GM19043 (cell line): ENCODE measurements at regions not wholly inside any gene's neighbourhood (a gene's known extent, or its start where the extent isn't known, plus 50 kb on each side); places are given as distances from the start of the nearest gene placed in this dataset.

ENCODE experiments used
- ATAC-seq: cut with Tn5 transposase; IDR thresholded peaks from one replicate; pipeline ENCODE4 v1.9.1; 2021; ENCODE audit warnings: low read depth; ENCODE audit not compliant: unreplicated experiment

DNA sequence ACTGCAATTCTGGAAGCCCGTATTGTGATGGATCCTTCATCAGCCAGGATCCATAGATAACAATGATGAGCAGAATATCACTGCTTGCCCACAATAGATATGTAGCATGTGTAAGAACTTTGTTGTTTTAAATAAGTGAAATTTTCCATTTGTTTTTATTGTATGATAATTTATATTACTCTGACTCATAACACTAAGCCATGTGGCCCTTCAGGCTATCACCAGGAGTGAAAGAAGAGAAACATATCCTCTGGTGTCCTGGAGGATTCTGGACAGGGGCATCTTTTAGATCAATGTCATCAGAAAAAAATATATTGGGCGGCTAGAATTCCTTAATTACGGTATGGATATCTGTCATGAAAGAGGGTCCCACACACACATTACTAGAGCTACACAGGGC, 167.5 kb downstream of the SLC6A15 start:
- ATAC-seq, result no peak

DNA sequence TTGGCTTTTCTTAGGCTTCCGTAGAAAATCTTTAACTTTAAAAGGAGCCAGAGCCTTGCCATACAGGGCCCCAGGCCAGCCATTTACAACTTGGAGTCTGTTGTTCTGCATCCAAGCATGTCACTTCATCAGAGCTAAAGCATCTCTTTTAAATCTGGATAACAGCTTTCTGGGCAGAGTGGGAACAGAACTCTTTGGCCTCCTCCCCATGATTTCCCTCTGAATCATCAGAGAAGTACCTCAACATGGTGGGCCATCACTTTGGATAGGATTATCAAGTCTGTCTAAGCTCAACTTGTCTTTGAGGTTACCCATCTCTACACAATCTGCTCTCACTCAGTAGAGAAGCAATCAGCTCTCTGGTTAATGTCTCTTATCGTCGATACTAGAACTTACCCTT, 170.9 kb downstream of the SLC6A15 start:
- no peak for ATAC-seq

DNA sequence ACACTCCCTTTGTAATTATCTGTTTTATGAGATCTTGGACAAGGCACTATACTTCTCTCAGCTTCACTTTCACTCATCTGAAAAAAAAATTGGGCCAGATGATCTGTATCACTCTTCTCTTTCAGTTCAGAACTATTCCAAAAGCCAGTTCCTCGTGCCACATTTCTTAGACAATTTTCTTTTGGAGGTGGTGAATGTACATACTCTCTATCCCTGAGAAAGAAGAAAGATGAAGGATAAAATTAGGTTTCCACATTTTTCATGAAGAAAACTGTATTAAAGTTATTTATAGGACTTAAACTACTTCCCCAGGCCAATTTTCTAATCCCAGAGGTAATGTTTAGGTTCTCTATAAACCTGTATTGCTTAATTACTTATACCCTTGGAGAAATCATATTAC, 171.6 kb downstream of the SLC6A15 start:
- no peak for ATAC-seq

DNA sequence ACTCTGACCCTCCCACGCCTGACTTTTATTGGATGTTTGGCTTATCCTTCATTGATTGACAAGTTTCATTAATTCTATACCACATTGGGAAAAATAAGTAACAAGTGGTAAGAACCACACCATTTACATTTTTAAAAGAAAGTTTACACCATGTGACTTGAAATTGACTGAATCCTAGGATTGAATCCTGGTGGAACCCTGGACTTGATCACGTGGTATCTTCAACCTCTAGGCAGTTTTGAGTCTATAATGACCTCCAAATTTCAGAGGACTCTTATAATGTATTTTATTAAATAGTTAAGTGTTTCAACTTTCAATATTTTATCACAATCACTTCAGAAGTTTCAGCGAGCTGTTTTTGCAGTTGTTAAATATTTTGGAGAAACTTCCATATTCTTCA, 172.0 kb downstream of the SLC6A15 start:
- ATAC-seq, result no peak

DNA sequence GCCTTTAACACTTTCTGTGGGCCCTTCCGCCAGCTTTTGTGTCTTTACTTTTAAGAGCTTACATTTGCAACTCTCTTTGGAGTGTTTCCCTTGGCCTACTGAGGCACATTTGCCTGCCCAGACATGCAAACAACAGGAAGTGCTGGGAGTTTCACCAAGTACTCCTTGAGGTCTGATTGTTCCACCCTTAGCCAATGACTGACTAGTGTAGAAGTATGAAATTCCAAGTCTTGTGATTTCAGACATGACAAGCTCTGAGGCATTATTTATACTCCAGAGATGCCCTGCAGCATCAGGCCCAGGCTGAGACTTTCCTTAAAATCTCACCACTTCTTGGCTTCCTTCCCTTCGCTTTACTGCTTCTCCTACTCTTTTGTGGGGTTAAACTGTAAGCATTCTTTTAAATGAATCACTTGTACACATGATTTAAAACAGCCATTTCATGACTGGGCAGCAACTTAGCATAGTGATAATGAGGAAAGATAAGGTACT, 174.1 kb downstream of the SLC6A15 start:
- ATAC-seq, result no peak

DNA sequence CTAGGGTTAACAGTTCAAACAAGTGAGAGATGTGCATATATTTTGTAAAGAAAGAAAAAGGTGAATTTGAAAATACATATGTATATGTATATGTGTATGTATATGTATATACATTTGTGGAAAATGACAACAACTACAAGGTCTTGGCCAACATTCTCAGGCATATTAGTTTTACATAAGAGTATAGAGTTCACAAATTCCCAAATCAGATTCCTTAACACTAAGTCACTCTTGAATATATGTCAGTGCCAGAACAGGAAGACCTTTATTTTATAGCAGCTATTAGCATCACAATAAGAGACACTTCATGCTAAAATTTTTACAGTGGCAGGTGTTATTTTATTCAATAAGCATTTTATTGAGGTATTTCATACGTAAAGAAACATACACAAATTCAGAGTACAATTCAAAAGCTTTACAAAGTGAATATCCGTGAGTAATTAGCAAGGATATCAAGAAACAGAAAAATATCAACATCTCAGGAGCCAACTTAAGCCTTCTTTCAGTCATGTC, 179.7 kb downstream of the SLC6A15 start:
- no peak for ATAC-seq

DNA sequence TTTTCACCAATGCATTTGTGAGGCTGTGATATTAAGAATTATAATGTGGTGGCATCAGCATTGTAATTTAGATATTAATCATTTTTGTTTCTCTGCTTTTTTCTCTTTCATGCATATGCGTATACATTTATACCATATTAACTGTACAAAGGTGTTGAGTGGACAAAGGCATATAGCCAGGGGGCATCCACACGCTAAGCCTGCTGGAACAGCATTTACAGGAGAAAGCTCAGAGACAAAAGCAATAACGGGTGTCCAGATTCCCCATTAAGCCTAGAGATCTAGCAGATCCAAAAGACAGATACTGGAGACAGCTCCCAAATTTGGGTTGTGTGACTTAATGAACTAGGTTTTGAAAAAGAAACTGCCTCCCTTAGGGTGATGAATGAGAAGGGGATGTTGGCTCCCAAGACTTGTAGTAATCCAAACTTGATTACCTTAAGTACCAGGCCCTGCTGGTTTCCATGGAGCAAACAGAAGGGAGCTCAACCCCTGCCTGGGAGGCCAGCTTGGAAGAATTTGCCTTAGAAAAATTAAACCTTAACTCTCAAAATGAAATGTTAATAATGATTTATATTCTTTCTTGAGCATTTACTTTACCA, 181.9 kb downstream of the SLC6A15 start:
- ATAC-seq, result no peak

DNA sequence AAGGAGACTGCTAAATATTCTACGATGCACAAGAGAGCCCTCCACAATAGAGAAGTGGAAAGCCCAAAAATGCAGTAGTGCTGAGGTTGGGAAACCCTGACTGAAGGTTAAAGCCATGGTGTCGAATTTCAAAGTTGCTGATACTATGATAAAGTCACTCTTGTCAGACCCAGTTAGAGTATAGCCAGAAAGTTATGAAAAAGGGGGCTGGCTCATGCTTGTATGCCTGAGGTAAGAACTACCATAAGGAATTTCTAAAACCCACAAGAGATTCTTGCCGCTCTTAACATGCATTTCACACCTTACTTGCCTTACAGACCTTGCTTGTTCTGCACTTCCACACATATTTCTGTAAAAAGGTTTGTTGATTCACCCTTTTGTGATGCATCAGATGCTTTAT, 184.6 kb downstream of the SLC6A15 start:
- no peak for ATAC-seq

DNA sequence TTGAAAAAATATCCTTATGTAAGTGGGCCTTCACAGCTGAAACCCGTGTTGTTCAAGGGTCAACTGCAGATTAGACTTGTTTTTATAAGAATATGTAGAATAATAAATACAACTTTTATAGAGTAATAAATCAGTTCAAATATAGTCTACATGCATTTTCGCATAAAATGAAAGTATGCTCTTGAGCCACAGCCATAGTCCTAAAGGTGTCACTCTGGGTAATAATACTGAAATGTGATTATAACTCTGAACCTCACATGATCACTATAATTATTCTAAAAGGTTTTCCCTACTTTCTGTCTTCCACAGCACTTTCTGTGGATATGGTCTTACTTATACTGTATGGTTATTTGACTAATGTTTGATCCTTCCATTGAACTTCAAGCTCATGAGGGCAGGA, 185.8 kb downstream of the SLC6A15 start:
- ATAC-seq, result no peak

DNA sequence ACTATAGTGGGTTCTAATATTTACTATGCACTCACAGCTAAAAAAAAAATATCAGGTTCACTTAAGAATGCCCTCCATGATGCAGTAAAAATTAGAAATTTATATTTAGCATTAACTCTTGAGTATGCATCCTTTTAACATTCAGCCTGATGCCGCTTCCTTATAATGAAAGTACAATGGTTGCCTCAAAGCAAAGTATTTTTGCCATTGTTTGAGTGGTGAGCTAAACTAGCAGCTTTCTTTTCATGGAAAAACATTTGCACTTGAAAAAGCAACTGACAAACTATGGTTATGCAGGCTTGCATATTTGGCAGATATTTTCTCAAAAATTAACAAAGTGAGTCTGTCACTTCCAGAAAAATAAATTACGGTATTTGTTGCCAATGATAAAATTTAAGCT, 188.6 kb downstream of the SLC6A15 start:
- ATAC-seq, result no peak

DNA sequence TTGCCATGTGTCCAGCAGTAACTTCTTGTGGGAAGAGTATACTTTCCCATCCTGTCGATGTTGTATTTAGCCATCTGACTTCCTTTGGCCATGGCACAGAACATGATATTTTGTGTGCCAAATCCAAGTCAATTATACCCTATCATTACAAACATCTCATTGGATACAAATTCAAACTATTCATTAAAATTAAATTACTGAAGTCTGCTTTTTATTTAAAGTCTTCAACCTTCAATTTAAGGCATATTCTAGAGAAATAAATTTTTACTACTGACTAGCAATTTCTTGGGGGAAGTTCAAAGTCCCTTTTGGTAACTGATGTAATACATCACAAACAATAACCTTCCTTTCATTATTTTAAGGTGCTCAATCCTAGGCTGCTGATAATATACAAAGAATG, 192.6 kb downstream of the SLC6A15 start:
- no peak for ATAC-seq

DNA sequence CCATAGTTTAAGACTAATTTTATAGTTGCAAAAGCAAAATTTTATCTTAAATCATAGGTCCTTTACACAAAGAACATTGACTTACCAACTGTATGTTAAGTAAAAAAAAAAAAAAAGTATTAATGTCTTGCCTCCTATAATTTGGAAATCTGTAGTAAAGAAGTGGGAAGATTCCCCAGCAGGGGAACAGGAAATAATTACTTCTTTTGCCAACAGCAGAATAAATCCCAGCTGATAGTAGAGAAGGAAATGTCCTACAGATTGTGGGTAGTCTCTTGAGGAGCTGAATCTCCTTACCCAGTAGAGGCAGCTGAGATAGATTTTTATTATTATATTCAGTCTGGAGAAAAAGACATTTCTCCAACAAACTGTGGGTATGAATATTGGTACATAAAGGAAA, 193.7 kb downstream of the SLC6A15 start:
- no peak for ATAC-seq

DNA sequence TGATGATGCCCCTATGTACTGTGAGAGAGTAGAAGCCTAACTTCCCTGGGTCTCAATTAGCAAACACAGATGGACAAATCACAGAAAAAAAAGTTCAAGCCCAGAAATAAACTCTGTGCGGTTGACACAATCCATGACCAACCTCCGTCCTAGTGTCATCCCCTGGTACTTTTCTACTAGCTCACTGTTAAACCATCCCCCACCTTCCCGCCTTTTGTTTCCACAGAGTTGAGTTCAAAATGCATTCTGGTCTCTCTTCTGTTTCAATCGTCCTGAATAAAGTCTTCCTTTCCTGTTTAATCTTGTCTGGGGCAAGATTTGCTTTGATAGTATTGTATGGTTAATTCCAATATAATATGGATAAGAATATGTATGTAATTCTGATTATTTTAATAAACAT, 199.9 kb downstream of the SLC6A15 start:
- ATAC-seq, result no peak

DNA sequence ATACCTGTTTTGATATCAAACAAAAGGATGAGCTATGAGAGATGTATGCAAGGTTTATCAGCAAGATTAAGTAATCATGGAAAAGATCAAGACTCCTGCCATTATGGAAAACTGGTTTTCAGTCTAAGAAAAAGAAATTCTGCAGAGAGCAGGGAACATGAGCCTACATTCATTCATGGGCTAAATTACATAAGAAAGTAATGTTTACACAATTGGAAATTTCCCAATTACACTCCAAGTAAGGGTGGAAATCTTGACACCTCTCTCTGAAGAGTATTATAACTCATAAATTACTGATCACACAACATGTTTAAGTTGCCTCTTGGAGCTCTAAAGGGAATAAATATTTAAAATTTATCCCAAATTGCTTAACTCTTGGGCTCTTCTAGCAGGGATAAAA, 206.2 kb downstream of the SLC6A15 start:
- ATAC-seq, result no peak

DNA sequence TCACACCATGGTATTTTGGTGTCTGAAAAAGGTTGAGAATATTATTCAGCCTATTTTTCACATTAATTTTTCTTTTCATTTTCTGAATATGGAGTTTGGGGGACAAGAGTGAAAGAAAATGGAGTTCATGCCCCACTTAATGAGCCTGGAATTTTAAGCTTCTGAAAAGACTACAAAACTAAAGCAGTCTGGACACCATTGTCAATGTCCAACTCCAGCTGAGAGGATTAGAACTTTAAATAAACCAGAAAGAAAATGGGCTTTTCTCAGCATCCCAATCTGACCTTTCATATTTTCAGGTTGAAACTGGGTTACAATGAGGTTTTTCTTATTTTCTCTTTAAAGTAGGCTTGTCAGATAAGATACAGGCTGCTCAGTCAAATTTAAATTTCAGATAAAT, 207.7 kb downstream of the SLC6A15 start:
- ATAC-seq, result no peak

DNA sequence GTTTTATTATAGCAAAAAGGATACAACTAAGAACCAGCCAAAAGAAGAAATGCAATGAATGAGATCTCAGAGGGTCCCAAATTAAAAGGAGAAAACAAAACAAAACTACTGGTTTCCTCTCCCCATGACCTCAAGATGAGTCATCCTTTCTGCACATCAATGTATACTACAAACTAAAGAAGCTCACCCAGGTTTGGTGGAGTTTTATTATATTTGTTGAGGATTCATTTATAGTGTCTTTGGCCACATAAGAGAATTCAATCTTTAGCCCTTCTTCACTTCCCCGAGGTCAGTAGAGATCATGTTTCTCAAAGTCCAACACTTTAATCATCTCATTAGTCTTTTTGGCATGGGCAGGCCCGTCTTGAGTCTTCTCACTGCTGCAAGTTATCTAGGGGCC, 210.6 kb downstream of the SLC6A15 start:
- ATAC-seq, result no peak

DNA sequence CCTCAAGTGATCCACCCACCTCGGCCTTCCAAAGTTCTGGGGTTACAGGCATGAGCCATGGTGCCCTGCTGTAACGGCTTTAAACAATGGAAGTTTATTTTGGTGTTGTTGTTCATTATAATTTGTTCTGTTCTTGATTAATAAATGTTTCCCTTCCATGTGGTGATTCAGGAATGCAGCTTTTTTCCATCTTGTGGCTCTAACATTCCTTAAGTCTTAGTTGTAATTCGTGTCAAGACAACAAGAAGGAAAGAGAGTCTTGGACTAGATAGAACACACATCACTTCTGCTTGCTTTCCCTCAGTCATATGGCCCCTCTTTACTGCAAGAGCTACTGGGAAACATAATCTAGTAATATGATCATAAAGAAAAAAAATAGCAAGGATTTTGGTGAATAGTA, 211.6 kb downstream of the SLC6A15 start:
- ATAC-seq, result no peak

DNA sequence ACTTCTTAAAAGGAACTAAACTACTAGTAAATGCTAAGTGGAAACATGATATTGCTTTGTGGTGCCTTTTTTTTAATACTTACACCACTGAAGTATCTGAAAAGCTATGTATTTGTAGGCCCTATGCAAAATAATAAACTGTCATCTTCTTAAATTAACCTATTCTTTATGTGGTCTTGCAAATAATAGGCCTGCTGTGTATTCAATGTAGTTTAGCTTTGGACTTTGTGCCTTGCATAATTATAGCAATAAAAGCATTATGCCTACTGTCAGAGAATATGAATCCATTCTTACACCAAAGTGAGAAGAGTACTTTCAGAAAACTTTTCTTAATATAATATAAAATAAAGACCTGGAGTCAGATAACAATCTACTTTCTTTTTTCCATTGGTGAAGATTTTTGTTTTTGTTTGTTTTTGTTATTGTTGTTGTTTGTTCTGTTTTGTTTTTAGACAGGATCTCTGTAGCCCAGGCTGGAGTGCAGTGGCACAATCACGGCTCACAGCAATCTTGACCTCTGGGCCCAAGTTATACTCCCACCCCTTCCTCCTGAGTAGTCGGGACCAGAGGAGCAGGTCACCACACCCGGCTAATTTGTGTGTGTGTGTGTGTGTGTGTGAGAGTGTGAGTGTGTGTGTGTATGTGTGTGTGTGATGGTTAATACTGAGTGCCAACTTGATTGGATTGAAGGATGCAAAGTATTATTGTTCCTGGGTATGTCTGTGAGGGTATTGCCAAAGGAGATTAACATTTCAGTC, 213.8 kb downstream of the SLC6A15 start:
- ATAC-seq, result no peak

DNA sequence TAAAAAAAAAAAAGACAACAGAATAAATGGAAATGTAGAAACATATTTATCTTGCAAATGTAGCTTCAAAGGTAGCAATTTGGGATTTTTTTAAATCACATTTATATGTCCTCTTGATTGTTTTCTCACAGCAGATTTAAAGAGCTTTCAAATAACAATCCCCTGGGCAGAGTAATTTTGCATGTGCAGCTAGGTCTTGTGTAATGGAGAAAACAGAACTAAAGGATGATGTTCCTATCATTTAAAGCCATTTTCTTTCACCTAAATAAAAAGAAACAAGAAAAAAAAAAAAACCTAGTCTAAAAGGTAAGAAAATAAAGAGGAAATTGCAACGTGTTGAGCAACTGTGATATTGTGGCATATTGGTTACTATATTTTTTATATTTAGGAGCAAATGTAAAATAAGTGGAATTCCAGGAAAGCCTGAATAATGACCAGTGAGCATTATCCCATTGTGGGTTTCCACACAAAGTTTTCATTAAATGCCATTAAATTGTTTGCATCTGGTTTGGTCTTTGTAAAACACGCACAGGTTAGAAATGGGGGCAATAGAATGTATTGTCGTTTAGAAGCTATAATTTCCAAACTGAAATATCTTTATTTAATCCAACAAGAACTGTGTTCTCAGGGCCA, 215.6 kb downstream of the SLC6A15 start:
- ATAC-seq, result no peak

DNA sequence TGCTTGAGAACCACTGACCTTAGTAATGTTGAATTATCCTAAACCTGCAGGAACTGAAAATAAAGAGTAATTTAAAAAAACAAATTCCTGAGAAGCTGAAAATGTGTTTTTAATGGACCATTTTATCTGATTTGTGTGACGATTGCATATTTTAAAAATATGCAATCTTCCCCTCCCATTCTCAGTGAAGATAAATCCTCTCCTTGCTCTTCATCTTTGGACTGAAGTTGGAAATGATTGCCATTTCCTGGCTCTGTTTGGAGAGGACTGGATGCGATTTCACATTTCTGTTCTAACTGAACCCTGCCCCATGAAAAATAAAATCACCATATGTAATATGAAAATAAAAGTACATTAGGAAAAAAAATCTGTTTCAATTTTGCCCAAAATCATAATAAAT, 216.3 kb downstream of the SLC6A15 start:
- ATAC-seq, result no peak

DNA sequence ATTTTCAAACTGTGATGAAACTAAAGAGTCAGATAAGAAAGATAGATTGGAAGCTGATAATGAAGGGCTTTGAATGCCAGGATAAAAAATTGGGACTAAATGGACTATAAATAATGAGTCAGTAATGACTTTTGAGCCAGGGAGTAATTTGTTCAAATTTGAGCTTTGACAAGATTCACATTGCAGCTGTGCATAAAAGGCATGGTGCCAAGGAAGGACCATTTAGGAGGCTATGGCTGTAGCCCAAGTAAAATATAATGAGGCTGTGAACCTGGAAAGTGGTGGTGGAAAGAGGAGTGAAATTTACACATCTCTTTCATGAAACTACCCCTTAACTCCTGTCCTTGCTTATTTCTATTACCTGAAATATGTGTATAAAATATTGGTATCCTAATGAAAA, 218.5 kb downstream of the SLC6A15 start:
- ATAC-seq, result no peak

DNA sequence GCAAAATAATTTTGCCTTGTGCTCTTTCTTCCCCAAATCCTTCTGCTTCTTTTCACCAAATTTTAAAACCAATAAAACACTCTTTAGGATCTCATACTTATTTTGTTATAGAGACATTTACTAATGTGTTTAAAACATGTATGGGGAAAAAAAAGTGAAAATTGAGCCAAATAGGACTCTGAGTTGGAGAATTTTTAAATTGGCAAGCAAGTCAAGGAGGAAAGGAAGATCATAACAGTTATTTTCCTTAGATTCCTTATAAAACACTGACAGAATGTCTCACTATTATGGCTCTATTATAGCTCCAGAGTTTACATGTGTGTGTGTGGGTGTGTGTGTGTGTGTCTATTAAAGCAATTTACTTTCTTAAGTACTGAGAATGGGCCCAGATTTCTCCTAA, 220.5 kb downstream of the SLC6A15 start:
- ATAC-seq, result no peak
